HepG2 (cell line): ENCODE measurements at regions not wholly inside any gene's neighbourhood (a gene's known extent, or its start where the extent isn't known, plus 50 kb on each side); places are given as distances from the start of the nearest gene placed in this dataset.
A peak's percentile ranks its signal among the peaks of the same experiment; 100 is the strongest.

ENCODE experiments used
- AGO2 ChIP-seq: fragments of 200-400 bp; formaldehyde crosslinking; optimal IDR thresholded peaks from 2 replicates; pipeline ENCODE3; 2017; ENCODE audit warnings: mild to moderate bottlenecking, low read depth, low read length, moderate library complexity
- EP300 ChIP-seq, 3 experiments: sonication (generic) in 1 of 3; formaldehyde crosslinking in 1 of 3; IDR thresholded peaks; 2 replicates each; pipeline versions ENCODE4 v1.5.1 to v1.6.1; 2011 to 2020; ENCODE audit warnings: low read depth in 2 of 3, low read length in 2 of 3, borderline replicate concordance in 1 of 3, improper control_type of control experiment in 1 of 3, mild to moderate bottlenecking in 1 of 3, missing genetic modification reagents in 1 of 3, moderate library complexity in 1 of 3
- FIP1L1 ChIP-seq: fragments of 200-400 bp; formaldehyde crosslinking; IDR thresholded peaks from 2 replicates; pipeline ENCODE4 v1.6.1; 2018; ENCODE audit warnings: low read depth, mild to moderate bottlenecking, low read length, moderate library complexity, borderline replicate concordance; ENCODE audit not compliant: insufficient read depth
- FOSL1 ChIP-seq: sonication (generic); formaldehyde crosslinking; IDR thresholded peaks from 2 replicates; pipeline ENCODE4 v1.9.0; 2021; ENCODE audit warnings: missing genetic modification reagents, borderline replicate concordance
- FOSL2 ChIP-seq: sonication (generic); formaldehyde crosslinking; IDR thresholded peaks from 2 replicates; pipeline ENCODE4 v1.4.0; 2020; ENCODE audit warnings: missing genetic modification reagents
- FOXP1 ChIP-seq, 2 experiments: fragments of 450-650 bp in 1 of 2; IDR thresholded peaks; 2 replicates each; pipeline ENCODE4 v1.6.1; 2017 to 2018; ENCODE audit warnings: antibody characterized with exemption in 1 of 2
- PHF21A ChIP-seq: sonication (generic); formaldehyde crosslinking; IDR thresholded peaks from 2 replicates; pipeline ENCODE4 v1.5.0; 2020; ENCODE audit warnings: mild to moderate bottlenecking, missing genetic modification reagents
- PRMT3 ChIP-seq: sonication (generic); formaldehyde crosslinking; IDR thresholded peaks from 2 replicates; pipeline ENCODE4 v1.8.1; 2022; ENCODE audit warnings: low read depth, mild to moderate bottlenecking, moderate library complexity, missing genetic modification reagents, borderline replicate concordance
- TAF1 ChIP-seq: sonication (generic); formaldehyde crosslinking; IDR thresholded peaks from 2 replicates; pipeline ENCODE4 v1.4.0; 2020; ENCODE audit warnings: missing genetic modification reagents
- THAP11 ChIP-seq: IDR thresholded peaks from 2 replicates; pipeline ENCODE4 v1.6.1; 2016; ENCODE audit warnings: missing biosample characterization, missing genetic modification reagents
- USF2 ChIP-seq, 2 experiments: sonication (generic) in 1 of 2; formaldehyde crosslinking in 1 of 2; IDR thresholded peaks; 2 replicates each; pipeline versions ENCODE4 v1.5.1 to v1.6.1; 2011 to 2020; ENCODE audit warnings: borderline replicate concordance in 1 of 2, low read depth in 1 of 2, low read length in 1 of 2, mild to moderate bottlenecking in 1 of 2, missing genetic modification reagents in 1 of 2, moderate library complexity in 1 of 2
- ZBTB20 ChIP-seq: sonication (generic); formaldehyde crosslinking; IDR thresholded peaks from 2 replicates; pipeline ENCODE4 v1.8.1; 2023; ENCODE audit warnings: missing genetic modification reagents, low read depth, mild to moderate bottlenecking, borderline replicate concordance
- ZBTB21 ChIP-seq: sonication (generic); formaldehyde crosslinking; IDR thresholded peaks from 2 replicates; pipeline ENCODE4 v1.4.0; 2020; ENCODE audit warnings: missing genetic modification reagents
- ZNF552 ChIP-seq: sonication (generic); formaldehyde crosslinking; IDR thresholded peaks from 2 replicates; pipeline ENCODE4 v1.9.0; 2022; ENCODE audit warnings: missing genetic modification reagents, mild to moderate bottlenecking, borderline replicate concordance
- ZNF781 ChIP-seq: sonication (generic); formaldehyde crosslinking; IDR thresholded peaks from 2 replicates; pipeline ENCODE4 v1.5.1; 2020; ENCODE audit warnings: borderline replicate concordance, mild to moderate bottlenecking, missing genetic modification reagents; ENCODE audit errors: not compliant biosample characterization
- TF ChIP-seq, protein P1 (sequence below): sonication (generic); formaldehyde crosslinking; IDR thresholded peaks from 2 replicates; pipeline ENCODE4 v1.5.0; 2020; ENCODE audit warnings: missing genetic modification reagents
- TF ChIP-seq, protein P2 (sequence below): sonication (generic); formaldehyde crosslinking; IDR thresholded peaks from 2 replicates; pipeline ENCODE4 v1.4.0; 2020; ENCODE audit warnings: missing genetic modification reagents
- TF ChIP-seq, protein P3 (sequence below): fragments of 450-650 bp; IDR thresholded peaks from 2 replicates; pipeline ENCODE4 v1.6.1; 2017
- TF ChIP-seq, protein P4 (sequence below): IDR thresholded peaks from 2 replicates; pipeline ENCODE4 v1.6.1; 2016; ENCODE audit warnings: missing compliant biosample characterization, missing genetic modification reagents, borderline replicate concordance

- TF ChIP-seq USF2 (IDR thresholded peaks at IDR 0.05; ENCODE audit: low read depth, low read length) (no peak), USF2 (CRISPR knock-in tag; IDR thresholded peaks at IDR 0.05; ENCODE audit: borderline replicate concordance) (no peak), ZBTB20 (CRISPR knock-in tag) (0 out of 2 replicates have a peak, but pooled peaks have one; percentile 45), ZBTB21 (CRISPR knock-in tag) (no peak), THAP11 (CRISPR knock-in tag) (peak; percentile 2; the same call in 1 of the 2 replicates), FOSL2 (peak; percentile 50; the same call in 1 of the 2 replicates), PHF21A (CRISPR knock-in tag) (0 out of 2 replicates have a peak, but pooled peaks have one; percentile 28), FIP1L1 (no peak), ZNF552 (no peak), FOXP1 (IDR thresholded peaks at IDR 0.05) (no peak), FOXP1 (CRISPR knock-in tag; IDR thresholded peaks at IDR 0.05) (0 out of 2 replicates have a peak, but pooled peaks have one; percentile 33), EP300 (IDR thresholded peaks at IDR 0.05; ENCODE audit: low read depth in 2 of 2, low read length in 2 of 2) (peak in 1 of 2 experiments; percentile 26; a peak in 1 of 4 replicates), EP300 (CRISPR knock-in tag; IDR thresholded peaks at IDR 0.05; ENCODE audit: borderline replicate concordance) (no peak), PRMT3 (CRISPR knock-in tag) (no peak), TAF1 (CRISPR knock-in tag) (no peak), AGO2 (no peak), FOSL1 (CRISPR knock-in tag) (no peak), ZNF781 (peak; percentile 35)
- TF ChIP-seq, protein P1, sequence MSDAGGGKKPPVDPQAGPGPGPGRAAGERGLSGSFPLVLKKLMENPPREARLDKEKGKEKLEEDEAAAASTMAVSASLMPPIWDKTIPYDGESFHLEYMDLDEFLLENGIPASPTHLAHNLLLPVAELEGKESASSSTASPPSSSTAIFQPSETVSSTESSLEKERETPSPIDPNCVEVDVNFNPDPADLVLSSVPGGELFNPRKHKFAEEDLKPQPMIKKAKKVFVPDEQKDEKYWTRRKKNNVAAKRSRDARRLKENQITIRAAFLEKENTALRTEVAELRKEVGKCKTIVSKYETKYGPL, result 0 out of 2 replicates have a peak, but pooled peaks have one; percentile 36
- TF ChIP-seq, protein P2, sequence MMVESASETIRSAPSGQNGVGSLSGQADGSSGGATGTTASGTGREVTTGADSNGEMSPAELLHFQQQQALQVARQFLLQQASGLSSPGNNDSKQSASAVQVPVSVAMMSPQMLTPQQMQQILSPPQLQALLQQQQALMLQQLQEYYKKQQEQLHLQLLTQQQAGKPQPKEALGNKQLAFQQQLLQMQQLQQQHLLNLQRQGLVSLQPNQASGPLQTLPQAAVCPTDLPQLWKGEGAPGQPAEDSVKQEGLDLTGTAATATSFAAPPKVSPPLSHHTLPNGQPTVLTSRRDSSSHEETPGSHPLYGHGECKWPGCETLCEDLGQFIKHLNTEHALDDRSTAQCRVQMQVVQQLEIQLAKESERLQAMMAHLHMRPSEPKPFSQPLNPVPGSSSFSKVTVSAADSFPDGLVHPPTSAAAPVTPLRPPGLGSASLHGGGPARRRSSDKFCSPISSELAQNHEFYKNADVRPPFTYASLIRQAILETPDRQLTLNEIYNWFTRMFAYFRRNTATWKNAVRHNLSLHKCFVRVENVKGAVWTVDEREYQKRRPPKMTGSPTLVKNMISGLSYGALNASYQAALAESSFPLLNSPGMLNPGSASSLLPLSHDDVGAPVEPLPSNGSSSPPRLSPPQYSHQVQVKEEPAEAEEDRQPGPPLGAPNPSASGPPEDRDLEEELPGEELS (CRISPR knock-in tag), result 0 out of 2 replicates have a peak, but pooled peaks have one; percentile 4
- TF ChIP-seq, protein P3, sequence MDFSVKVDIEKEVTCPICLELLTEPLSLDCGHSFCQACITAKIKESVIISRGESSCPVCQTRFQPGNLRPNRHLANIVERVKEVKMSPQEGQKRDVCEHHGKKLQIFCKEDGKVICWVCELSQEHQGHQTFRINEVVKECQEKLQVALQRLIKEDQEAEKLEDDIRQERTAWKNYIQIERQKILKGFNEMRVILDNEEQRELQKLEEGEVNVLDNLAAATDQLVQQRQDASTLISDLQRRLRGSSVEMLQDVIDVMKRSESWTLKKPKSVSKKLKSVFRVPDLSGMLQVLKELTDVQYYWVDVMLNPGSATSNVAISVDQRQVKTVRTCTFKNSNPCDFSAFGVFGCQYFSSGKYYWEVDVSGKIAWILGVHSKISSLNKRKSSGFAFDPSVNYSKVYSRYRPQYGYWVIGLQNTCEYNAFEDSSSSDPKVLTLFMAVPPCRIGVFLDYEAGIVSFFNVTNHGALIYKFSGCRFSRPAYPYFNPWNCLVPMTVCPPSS, result no peak
- TF ChIP-seq, protein P4, sequence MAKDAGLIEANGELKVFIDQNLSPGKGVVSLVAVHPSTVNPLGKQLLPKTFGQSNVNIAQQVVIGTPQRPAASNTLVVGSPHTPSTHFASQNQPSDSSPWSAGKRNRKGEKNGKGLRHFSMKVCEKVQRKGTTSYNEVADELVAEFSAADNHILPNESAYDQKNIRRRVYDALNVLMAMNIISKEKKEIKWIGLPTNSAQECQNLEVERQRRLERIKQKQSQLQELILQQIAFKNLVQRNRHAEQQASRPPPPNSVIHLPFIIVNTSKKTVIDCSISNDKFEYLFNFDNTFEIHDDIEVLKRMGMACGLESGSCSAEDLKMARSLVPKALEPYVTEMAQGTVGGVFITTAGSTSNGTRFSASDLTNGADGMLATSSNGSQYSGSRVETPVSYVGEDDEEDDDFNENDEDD (CRISPR knock-in tag), result no peak
Measured at GRCh38 chr3:150184426-150185071, 213.9 kb upstream of the PFN2 start (continued).
